Jurkat, Clone E6-1 (cell line): ENCODE measurements at regions not wholly inside any gene's neighbourhood (a gene's known extent, or its start where the extent isn't known, plus 50 kb on each side); places are given as distances from the start of the nearest gene placed in this dataset.

ENCODE experiments used
- DNase-seq: peaks from one replicate; pipeline ENCODE4 v3.0.0-alpha.2; 2011; ENCODE audit warnings: low read depth, low spot score
- H3K4me3 ChIP-seq: 2 replicates; pipeline ENCODE4 v1.5.1; 2011; ENCODE audit warnings: mild to moderate bottlenecking, low read length, control low read depth, moderate library complexity

- no peak for DNase-seq
- no peak overlapping the region for H3K4me3 ChIP-seq
Observed at GRCh38 chr16:50972876-50973275, 178.2 kb downstream of the SALL1 start.

GRCh38 chr16:50970281-50970680 lies 180.8 kb downstream of the SALL1 start:
- no peak overlapping the region for H3K4me3 ChIP-seq
- DNase-seq: no peak

GRCh38 chr16:50967827-50968612 lies 183.1 kb downstream of the SALL1 start:
- no peak overlapping the region for H3K4me3 ChIP-seq
- DNase-seq: no peak

GRCh38 chr16:50964491-50964890 lies 186.6 kb downstream of the SALL1 start:
- no peak overlapping the region for H3K4me3 ChIP-seq
- no peak for DNase-seq

- peak; percentile 12 for DNase-seq
- no peak overlapping the region for H3K4me3 ChIP-seq
Observed at GRCh38 chr16:50961952-50962351, 189.1 kb downstream of the SALL1 start.

- DNase-seq: no peak
- no peak overlapping the region for H3K4me3 ChIP-seq
Observed at GRCh38 chr16:50960517-50961202, 190.4 kb downstream of the SALL1 start.

GRCh38 chr16:50957056-50957455 lies 194.0 kb downstream of the SALL1 start:
- no peak for DNase-seq
- H3K4me3 ChIP-seq: no peak overlapping the region

GRCh38 chr16:50956637-50957036 lies 194.4 kb downstream of the SALL1 start:
- no peak overlapping the region for H3K4me3 ChIP-seq
- DNase-seq: no peak

- H3K4me3 ChIP-seq: no peak overlapping the region
- DNase-seq: no peak
Observed at GRCh38 chr16:50955311-50955710, 195.8 kb downstream of the SALL1 start.

GRCh38 chr16:50954469-50954868 lies 196.6 kb downstream of the SALL1 start:
- H3K4me3 ChIP-seq: no peak overlapping the region
- DNase-seq: no peak

GRCh38 chr16:50953290-50953689 lies 197.8 kb downstream of the SALL1 start:
- DNase-seq: no peak
- H3K4me3 ChIP-seq: no peak overlapping the region

GRCh38 chr16:50950955-50951354 lies 200.1 kb downstream of the SALL1 start:
- no peak for DNase-seq
- H3K4me3 ChIP-seq: no peak overlapping the region

- no peak for DNase-seq
- H3K4me3 ChIP-seq: no peak overlapping the region
Observed at GRCh38 chr16:50948268-50948930, 202.7 kb downstream of the SALL1 start.

- DNase-seq: no peak
- H3K4me3 ChIP-seq: no peak overlapping the region
Observed at GRCh38 chr16:50947826-50948225, 203.2 kb downstream of the SALL1 start.

GRCh38 chr16:50946606-50947005 lies 204.5 kb downstream of the SALL1 start:
- no peak overlapping the region for H3K4me3 ChIP-seq
- DNase-seq: no peak

- DNase-seq: no peak
- H3K4me3 ChIP-seq: no peak overlapping the region
Observed at GRCh38 chr16:50946098-50946497, 204.2 kb downstream of the CYLD start.

- H3K4me3 ChIP-seq: no peak overlapping the region
- DNase-seq: no peak
Observed at GRCh38 chr16:50945171-50945570, 203.3 kb downstream of the CYLD start.

- no peak for DNase-seq
Observed at GRCh38 chr16:50944436-50944835, 202.6 kb downstream of the CYLD start.

GRCh38 chr16:50944033-50944432 lies 202.1 kb downstream of the CYLD start:
- DNase-seq: no peak
- no peak overlapping the region for H3K4me3 ChIP-seq

More at GRCh38 chr16:50944436-50944835, 202.6 kb downstream of the CYLD start:
- no peak overlapping the region for H3K4me3 ChIP-seq

- no peak overlapping the region for H3K4me3 ChIP-seq
- DNase-seq: no peak
Observed at GRCh38 chr16:50942143-50942542, 200.3 kb downstream of the CYLD start.
